Neural crest cell (in vitro differentiated cells): ENCODE measurements at regions not wholly inside any gene's neighbourhood (a gene's known extent, or its start where the extent isn't known, plus 50 kb on each side); places are given as distances from the start of the nearest gene placed in this dataset.

Source experiments
- DNase-seq: peaks from one replicate; pipeline ENCODE4 v3.0.0; 2021; ENCODE audit warnings: low read depth, mixed read lengths, low spot score
- H3K27ac Mint-ChIP-seq: one replicate; pipeline ENCODE4 v1.8.0; 2021; ENCODE audit warnings: mild to moderate bottlenecking, mixed read lengths; ENCODE audit not compliant: unreplicated experiment
- H3K27me3 Mint-ChIP-seq: 2 replicates; pipeline ENCODE4 v1.8.0; 2021; ENCODE audit warnings: low read depth, mild to moderate bottlenecking, mixed read lengths
- H3K36me3 Mint-ChIP-seq: 2 replicates; pipeline ENCODE4 v1.8.0; 2021; ENCODE audit warnings: low read depth, mild to moderate bottlenecking, mixed read lengths
- H3K4me1 Mint-ChIP-seq: 2 replicates; pipeline ENCODE4 v1.8.0; 2021; ENCODE audit warnings: mixed read lengths
- H3K4me3 Mint-ChIP-seq: one replicate; pipeline ENCODE4 v1.8.0; 2021; ENCODE audit warnings: mild to moderate bottlenecking, mixed read lengths
- H3K9me3 Mint-ChIP-seq: 2 replicates; pipeline ENCODE4 v1.8.0; 2021; ENCODE audit warnings: mixed read lengths
- TF ChIP-seq, protein P1 (sequence below): fragments of 200-600 bp; sonication (generic); conservative IDR thresholded peaks from 2 replicates; pipeline ENCODE4 v1.5.0; 2021; ENCODE audit warnings: antibody characterized with exemption, mild to moderate bottlenecking

DNA sequence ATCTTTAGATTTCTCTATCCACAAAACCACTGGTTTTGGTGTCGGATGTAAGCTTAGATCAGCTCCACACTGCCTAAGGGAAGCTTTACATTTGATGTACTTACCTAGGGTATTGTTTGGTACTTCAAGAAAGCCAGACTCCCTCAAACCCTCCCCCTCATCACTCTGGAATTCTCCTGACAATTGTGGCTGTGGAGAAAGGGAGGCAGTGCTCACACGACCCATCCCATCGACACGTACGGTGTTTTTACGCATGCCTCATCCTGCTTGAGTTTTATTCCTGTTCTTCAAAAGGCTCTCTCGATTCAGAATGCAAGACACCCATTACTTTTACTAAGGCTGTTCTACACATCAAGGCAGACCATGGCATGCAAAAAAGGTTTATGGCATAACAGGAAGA lies 67.3 kb upstream of the ONECUT1 start:
- DNase-seq = no peak
- Mint-ChIP-seq H3K27me3 (no peaks in the 10 kb centered on the region), H3K9me3 (no peaks in the 10 kb centered on the region), H3K4me3 (no peak overlapping the region), H3K36me3 (no peaks in the 10 kb centered on the region), H3K4me1 (peaks cover 2% of the 10 kb centered on the region), H3K27ac (no peak overlapping the region)
- TF ChIP-seq, protein P1, sequence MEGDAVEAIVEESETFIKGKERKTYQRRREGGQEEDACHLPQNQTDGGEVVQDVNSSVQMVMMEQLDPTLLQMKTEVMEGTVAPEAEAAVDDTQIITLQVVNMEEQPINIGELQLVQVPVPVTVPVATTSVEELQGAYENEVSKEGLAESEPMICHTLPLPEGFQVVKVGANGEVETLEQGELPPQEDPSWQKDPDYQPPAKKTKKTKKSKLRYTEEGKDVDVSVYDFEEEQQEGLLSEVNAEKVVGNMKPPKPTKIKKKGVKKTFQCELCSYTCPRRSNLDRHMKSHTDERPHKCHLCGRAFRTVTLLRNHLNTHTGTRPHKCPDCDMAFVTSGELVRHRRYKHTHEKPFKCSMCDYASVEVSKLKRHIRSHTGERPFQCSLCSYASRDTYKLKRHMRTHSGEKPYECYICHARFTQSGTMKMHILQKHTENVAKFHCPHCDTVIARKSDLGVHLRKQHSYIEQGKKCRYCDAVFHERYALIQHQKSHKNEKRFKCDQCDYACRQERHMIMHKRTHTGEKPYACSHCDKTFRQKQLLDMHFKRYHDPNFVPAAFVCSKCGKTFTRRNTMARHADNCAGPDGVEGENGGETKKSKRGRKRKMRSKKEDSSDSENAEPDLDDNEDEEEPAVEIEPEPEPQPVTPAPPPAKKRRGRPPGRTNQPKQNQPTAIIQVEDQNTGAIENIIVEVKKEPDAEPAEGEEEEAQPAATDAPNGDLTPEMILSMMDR = no peak

DNA sequence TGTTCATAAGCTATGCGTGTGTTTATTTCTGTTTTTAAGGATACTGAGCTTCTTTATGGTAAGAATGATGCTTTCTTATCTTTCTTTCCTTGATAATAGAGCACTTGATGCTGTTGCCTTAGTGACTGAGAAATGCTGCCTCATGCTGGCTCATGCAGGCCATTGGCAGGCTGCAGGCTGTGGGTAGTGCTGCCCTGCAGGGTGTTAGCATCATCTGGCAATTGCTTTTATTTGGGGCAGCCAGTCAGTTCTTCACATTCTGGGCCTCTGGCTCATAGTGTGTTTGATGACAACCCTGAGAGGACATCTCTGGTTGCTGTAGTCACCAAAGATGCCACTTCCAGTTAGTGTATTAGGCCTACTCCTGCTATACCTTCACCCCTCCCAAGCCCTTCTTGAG lies 66.2 kb upstream of the ONECUT1 start:
- Mint-ChIP-seq H3K4me1 (no peaks in the 10 kb centered on the region), H3K9me3 (no peaks in the 10 kb centered on the region), H3K27me3 (no peaks in the 10 kb centered on the region), H3K4me3 (no peak overlapping the region), H3K36me3 (no peaks in the 10 kb centered on the region), H3K27ac (no peak overlapping the region)
- TF ChIP-seq, protein P1 = no peak
- no peak for DNase-seq

DNA sequence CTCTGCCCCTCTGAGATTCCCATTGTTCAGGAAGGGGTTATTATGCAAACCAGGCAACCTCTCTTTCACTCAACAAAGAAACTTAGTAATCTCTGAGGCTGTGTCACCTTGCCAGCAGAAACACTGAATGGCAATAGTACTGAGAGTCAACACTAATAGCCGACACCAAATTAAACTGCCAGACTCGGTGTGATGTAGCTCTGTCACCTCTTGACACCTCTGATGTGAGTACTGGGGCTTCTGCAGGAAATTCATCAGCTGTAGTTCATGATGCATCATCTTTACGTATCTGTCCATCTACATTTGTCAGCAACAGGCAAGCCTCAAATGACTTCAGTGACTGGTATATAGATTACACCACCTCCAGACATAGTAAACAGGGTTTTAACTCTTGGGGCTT lies 65.0 kb upstream of the ONECUT1 start:
- Mint-ChIP-seq H3K4me3 (no peak overlapping the region), H3K4me1 (no peaks in the 10 kb centered on the region), H3K27ac (no peak overlapping the region), H3K9me3 (no peaks in the 10 kb centered on the region), H3K27me3 (no peaks in the 10 kb centered on the region), H3K36me3 (no peaks in the 10 kb centered on the region)
- TF ChIP-seq, protein P1 = no peak
- DNase-seq = no peak

DNA sequence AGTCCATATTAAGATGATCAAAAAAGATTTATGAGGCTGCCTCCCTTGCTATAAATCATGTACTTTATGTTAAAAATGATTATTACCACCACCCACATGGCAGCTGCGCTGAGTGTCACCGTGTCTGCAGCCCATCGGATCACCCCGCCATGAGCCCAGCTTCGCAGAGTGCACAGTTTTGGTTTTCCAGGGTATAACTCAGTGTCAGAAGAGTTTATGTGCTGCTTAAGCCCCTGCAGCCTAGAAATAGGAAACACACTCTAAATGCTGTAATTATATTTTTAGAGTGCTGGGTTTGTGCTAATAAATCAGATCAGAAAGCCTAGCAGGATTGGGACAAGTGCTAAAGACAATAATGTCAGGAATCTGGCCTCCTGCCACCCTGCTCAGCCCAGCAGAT lies 54.7 kb upstream of the ONECUT1 start:
- Mint-ChIP-seq H3K27ac (no peak overlapping the region), H3K36me3 (no peaks in the 10 kb centered on the region), H3K4me3 (no peak overlapping the region), H3K27me3 (no peaks in the 10 kb centered on the region), H3K9me3 (peaks cover 3% of the 10 kb centered on the region), H3K4me1 (peaks cover 9% of the 10 kb centered on the region)
- no peak for DNase-seq
- TF ChIP-seq, protein P1 = no peak
